Progenitor cell of endocrine pancreas (in vitro differentiated cells): ENCODE measurements at regions not wholly inside any gene's neighbourhood (a gene's known extent, or its start where the extent isn't known, plus 50 kb on each side); places are given as distances from the start of the nearest gene placed in this dataset.

Source experiments
- DNase-seq: peaks from one replicate; pipeline ENCODE4 v3.0.0; 2021; ENCODE audit warnings: low spot score; ENCODE audit not compliant: unreplicated experiment
- H3K27ac Mint-ChIP-seq: 2 replicates; pipeline ENCODE4 v1.8.0; 2021; ENCODE audit warnings: mild to moderate bottlenecking, moderate library complexity, mixed read lengths
- H3K27me3 Mint-ChIP-seq: 2 replicates; pipeline ENCODE4 v1.8.0; 2021; ENCODE audit warnings: mixed read lengths
- H3K36me3 Mint-ChIP-seq: 2 replicates; pipeline ENCODE4 v1.8.0; 2022; ENCODE audit warnings: mixed read lengths; ENCODE audit not compliant: insufficient read depth
- H3K4me1 Mint-ChIP-seq: 2 replicates; pipeline ENCODE4 v1.8.0; 2021; ENCODE audit warnings: low read depth, mixed read lengths
- H3K4me3 Mint-ChIP-seq: 2 replicates; pipeline ENCODE4 v1.8.0; 2021; ENCODE audit warnings: low read depth, mild to moderate bottlenecking, moderate library complexity, mixed read lengths
- H3K9me3 Mint-ChIP-seq: 2 replicates; pipeline ENCODE4 v1.8.0; 2021; ENCODE audit warnings: low read depth, mixed read lengths
- TF ChIP-seq, protein P1 (sequence below): fragments of 200-600 bp; sonication (generic); IDR thresholded peaks from one replicate; pipeline ENCODE4 v1.5.0; 2021; ENCODE audit warnings: antibody characterized with exemption, mild to moderate bottlenecking; ENCODE audit not compliant: unreplicated experiment

DNA sequence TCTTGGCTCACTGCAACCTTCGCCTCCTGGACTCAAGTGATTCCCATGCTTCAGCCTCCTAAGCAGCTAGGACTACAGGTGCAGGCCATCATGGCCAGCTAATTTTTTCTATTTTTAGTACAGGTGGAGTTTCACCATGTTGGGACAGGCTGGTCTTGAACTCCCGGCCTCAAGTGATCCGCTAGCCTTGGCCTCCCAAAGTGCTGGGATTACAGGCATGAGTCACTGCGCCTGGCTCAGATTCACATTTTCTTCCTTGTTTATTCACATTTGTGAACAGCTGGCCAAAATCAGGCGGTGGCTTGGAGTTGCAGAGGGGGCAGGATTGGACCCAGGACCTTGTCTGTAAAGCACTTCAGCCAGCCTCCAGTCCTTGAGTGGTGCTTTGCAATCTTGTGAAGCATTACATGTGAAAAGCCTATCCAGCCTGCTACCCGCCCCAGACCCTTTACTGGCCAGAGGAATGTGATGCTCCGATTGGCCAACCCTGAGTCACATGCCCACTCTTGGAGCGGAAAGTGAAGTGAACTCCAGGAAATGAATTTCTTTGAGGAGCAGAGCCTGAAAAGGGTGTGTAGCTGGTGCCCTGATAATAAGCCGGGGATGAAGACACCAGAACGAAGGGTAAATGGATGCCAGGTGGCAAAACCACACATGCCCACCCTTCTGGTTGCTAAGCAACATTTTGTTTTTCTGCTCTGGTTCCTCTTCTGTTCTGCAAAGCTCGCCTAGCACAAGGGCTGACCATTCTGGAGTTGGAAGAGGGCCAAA, 62.6 kb upstream of the PTPRJ start:
- no peak for DNase-seq

DNA sequence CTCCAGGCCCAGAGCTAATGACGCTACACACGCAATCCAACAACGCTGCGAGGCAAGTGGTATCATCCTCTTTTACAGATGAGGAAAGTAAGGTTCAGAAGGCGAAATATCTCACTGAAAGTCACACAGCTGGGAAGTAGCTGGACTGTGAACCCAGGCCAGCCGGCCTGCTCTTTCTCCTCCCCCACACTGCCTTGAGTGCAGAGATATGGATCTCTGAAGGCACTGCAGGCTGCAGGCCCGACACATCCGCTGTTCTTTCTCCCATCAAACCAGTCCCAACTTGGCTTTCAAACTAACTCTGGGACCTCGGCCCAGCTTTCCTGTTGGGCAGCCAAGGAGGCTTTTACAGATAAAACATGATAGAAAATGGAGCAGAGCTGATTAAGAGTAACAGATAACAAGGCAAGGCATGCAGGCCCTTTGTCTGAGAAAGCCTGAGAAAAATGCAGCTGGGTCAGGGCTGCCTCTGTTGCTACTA, 64.0 kb upstream of the PTPRJ start:
- Mint-ChIP-seq H3K27me3 (no peaks in the 10 kb centered on the region), H3K9me3 (no peaks in the 10 kb centered on the region), H3K36me3 (no peaks in the 10 kb centered on the region), H3K4me1 (peaks cover 14% of the 10 kb centered on the region), H3K27ac (peak overlapping the region; percentile 82), H3K4me3 (no peak overlapping the region)
- TF ChIP-seq, protein P1, sequence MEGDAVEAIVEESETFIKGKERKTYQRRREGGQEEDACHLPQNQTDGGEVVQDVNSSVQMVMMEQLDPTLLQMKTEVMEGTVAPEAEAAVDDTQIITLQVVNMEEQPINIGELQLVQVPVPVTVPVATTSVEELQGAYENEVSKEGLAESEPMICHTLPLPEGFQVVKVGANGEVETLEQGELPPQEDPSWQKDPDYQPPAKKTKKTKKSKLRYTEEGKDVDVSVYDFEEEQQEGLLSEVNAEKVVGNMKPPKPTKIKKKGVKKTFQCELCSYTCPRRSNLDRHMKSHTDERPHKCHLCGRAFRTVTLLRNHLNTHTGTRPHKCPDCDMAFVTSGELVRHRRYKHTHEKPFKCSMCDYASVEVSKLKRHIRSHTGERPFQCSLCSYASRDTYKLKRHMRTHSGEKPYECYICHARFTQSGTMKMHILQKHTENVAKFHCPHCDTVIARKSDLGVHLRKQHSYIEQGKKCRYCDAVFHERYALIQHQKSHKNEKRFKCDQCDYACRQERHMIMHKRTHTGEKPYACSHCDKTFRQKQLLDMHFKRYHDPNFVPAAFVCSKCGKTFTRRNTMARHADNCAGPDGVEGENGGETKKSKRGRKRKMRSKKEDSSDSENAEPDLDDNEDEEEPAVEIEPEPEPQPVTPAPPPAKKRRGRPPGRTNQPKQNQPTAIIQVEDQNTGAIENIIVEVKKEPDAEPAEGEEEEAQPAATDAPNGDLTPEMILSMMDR = no peak
- no peak for DNase-seq

More for the DNA sequence above, 62.6 kb upstream of the PTPRJ start:
- Mint-ChIP-seq H3K4me1 (peaks cover 14% of the 10 kb centered on the region), H3K27ac (no peak overlapping the region), H3K27me3 (no peaks in the 10 kb centered on the region), H3K4me3 (no peak overlapping the region), H3K36me3 (no peaks in the 10 kb centered on the region), H3K9me3 (no peaks in the 10 kb centered on the region)
- TF ChIP-seq, protein P1 = no peak

DNA sequence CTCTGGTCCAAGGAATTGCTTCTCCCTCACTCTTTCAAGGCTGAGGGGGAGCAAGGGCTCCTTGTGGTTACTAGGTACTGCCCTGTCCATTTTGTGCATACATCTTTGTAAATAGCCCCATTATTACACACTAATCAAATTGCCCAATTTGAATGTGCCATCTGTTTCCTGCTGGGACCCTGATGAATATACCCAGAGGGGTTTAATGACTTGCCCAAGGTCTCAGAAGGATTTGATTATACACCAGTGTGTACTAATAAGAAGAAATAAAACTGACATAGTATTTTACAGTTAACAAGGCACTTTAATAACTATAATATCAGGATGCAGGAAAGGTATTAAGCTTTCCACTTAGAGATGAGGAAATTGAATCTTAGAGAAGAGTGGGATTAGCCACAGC, 64.6 kb upstream of the PTPRJ start:
- DNase-seq = no peak
- H3K4me1 Mint-ChIP-seq = peaks cover 13% of the 10 kb centered on the region
- TF ChIP-seq, protein P1 = no peak
- H3K4me3 Mint-ChIP-seq = no peak overlapping the region
- H3K9me3 Mint-ChIP-seq = no peaks in the 10 kb centered on the region
- H3K36me3 Mint-ChIP-seq = no peaks in the 10 kb centered on the region
- H3K27me3 Mint-ChIP-seq = no peaks in the 10 kb centered on the region
- H3K27ac Mint-ChIP-seq = no peak overlapping the region

DNA sequence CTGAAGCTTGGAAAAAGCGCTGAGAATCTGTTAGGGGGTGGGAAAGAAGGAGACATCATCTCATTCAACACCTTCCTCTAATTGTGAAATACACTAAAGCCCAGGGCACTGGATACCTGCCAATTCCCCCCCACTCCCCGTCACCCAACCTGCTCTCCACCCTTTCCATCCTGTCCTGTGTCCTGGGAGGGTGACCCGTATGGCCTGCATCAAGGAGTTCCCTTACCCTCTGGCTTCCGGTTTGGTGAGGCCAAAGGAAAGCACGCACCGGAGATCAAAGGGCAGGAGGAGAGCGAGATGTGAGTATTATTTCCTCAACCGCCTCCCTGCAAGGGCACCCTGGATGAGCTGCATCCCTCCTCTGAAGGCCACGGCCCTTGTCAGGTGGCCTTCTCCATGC, 65.0 kb upstream of the PTPRJ start:
- Mint-ChIP-seq H3K9me3 (no peaks in the 10 kb centered on the region), H3K27ac (no peak overlapping the region), H3K4me3 (no peak overlapping the region), H3K36me3 (no peaks in the 10 kb centered on the region), H3K4me1 (peaks cover 13% of the 10 kb centered on the region), H3K27me3 (no peaks in the 10 kb centered on the region)
- TF ChIP-seq, protein P1 = no peak
- DNase-seq = no peak

DNA sequence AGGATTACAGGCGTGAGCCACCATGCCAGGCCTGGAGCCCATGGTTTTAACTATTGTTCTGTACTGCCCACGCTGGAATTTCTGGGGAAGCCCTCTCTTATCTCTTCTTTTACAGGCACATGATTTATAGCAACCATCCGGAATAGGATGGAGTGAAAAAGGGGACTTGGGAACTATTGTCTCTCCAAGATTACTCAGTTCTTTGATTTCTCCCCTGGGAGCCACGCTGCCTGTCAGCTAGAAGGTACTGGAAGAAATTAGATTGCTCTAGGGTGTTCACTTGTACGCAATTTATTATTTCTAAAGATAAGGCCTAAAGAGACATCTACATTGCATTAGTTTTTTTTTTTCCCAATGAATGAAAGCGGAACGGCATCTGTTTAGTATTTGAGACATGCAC, 65.6 kb upstream of the PTPRJ start:
- no peak overlapping the region for H3K4me3 Mint-ChIP-seq
- DNase-seq = no peak
- H3K27ac Mint-ChIP-seq = no peak overlapping the region
- H3K9me3 Mint-ChIP-seq = no peaks in the 10 kb centered on the region
- TF ChIP-seq, protein P1 = no peak
- H3K27me3 Mint-ChIP-seq = no peaks in the 10 kb centered on the region
- peaks cover 13% of the 10 kb centered on the region for H3K4me1 Mint-ChIP-seq
- no peaks in the 10 kb centered on the region for H3K36me3 Mint-ChIP-seq
